ENCODE measurements at regions not wholly inside any gene's neighbourhood (a gene's known extent, or its start where the extent isn't known, plus 50 kb on each side); places are given as distances from the start of the nearest gene placed in this dataset.

DNA sequence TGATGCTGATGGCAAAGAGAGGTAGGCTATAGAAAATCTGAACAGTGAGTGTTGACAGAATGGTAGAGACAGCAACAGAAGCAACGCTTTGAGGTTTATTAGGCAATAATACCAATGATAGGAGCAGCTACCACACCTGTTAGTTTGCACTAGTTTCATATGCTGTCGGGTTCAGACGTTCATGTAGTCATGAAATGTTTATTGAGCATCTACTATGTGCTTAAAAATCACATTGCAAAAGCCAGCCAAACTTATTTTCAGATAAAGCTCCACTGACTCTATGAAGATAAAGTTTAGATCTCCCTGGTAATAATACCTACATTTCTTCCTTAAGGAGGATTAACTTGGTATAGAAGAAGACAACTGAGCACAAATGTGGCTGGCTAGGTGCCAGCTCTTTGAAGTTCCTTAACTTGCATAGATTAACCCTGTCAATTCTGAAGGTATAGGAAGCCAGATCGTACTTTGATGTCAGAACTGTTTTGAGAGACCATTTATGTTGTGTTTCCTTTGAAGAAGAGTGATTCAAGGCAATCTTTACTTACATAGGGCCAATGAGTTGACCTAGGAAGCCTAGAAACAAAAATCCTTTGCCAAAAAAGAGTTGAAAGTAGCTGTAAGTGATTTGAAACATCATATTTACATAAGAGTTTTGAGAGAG, 71.5 kb downstream of the DISP1 start:
- TF ChIP-seq CTCF (conservative IDR thresholded peaks at IDR 0.05; ENCODE audit: low read depth, low read length) = no peak
- no peak for TF ChIP-seq EZH2 (IDR thresholded peaks at IDR 0.05; ENCODE audit: low read length, unreplicated experiment)
- no peak for TF ChIP-seq EZH2phosphoT487 (IDR thresholded peaks at IDR 0.05; ENCODE audit: borderline replicate concordance, low read length)

Measured in PC-3 (cell line).